Keratinocyte (primary cell): ENCODE measurements at regions not wholly inside any gene's neighbourhood (a gene's known extent, or its start where the extent isn't known, plus 50 kb on each side); places are given as distances from the start of the nearest gene placed in this dataset.

ENCODE experiments used
- DNase-seq: peaks from one replicate; pipeline ENCODE4 v3.0.0-alpha.2; 2011; ENCODE audit warnings: low read depth, missing footprints, low spot score
- FAIRE-seq: peaks from 2 replicates; lab custom pipeline; 2011; peaks lifted over from hg19 to GRCh38; lab: Jason Lieb, UNC
- H2AFZ ChIP-seq: 2 replicates; pipeline ENCODE4 v1.6.0; 2012; ENCODE audit warnings: low read length, control low read depth, inconsistent platforms; ENCODE audit not compliant: control insufficient read depth
- H3K27ac ChIP-seq: 2 replicates; pipeline ENCODE4 v1.5.1; 2011; ENCODE audit warnings: low read length; ENCODE audit not compliant: control insufficient read depth, insufficient read depth
- H3K27me3 ChIP-seq: 3 replicates; pipeline ENCODE4 v1.6.0; 2011; ENCODE audit warnings: low read length; ENCODE audit not compliant: control insufficient read depth, insufficient read depth; ENCODE audit errors: extremely low read depth
- H3K36me3 ChIP-seq, 2 experiments: 2 replicates in 1 of 2; 3 replicates in 1 of 2; pipeline ENCODE4 v1.5.1; 2011; ENCODE audit warnings: low read length in 2 of 2, mild to moderate bottlenecking in 1 of 2; ENCODE audit not compliant: control insufficient read depth in 2 of 2, insufficient read depth in 2 of 2; ENCODE audit errors: extremely low read depth in 1 of 2
- H3K4me1 ChIP-seq: 3 replicates; pipeline ENCODE4 v1.5.1; 2011; ENCODE audit warnings: low read length; ENCODE audit not compliant: control insufficient read depth, insufficient read depth; ENCODE audit errors: extremely low read depth
- H3K4me2 ChIP-seq: 3 replicates; pipeline ENCODE4 v1.6.0; 2011; ENCODE audit warnings: low read depth, low read length; ENCODE audit not compliant: control insufficient read depth, insufficient read depth; ENCODE audit errors: extremely low read depth
- H3K4me3 ChIP-seq, 3 experiments: fragments of 200-600 bp in 1 of 3; sonication (generic) in 1 of 3; 2 replicates in 2 of 3; 3 replicates in 1 of 3; pipeline ENCODE4 v1.5.1; 2011 to 2016; ENCODE audit warnings: low read length in 3 of 3, mild to moderate bottlenecking in 3 of 3, control low read depth in 2 of 3, inconsistent platforms in 1 of 3, low read depth in 1 of 3, mixed read lengths in 1 of 3, mixed run types in 1 of 3, moderate library complexity in 1 of 3; ENCODE audit not compliant: control insufficient read depth in 2 of 3, insufficient read depth in 2 of 3; ENCODE audit errors: extremely low read depth in 1 of 3
- H3K79me2 ChIP-seq: 2 replicates; pipeline ENCODE4 v1.6.0; 2012; ENCODE audit warnings: low read length; ENCODE audit not compliant: control insufficient read depth, insufficient read depth
- H3K9ac ChIP-seq: 3 replicates; pipeline ENCODE4 v1.6.0; 2011; ENCODE audit warnings: low read length; ENCODE audit not compliant: control insufficient read depth, insufficient read depth; ENCODE audit errors: extremely low read depth
- H3K9me1 ChIP-seq: 3 replicates; pipeline ENCODE4 v1.6.0; 2011; ENCODE audit warnings: low read length; ENCODE audit not compliant: control insufficient read depth, insufficient read depth; ENCODE audit errors: extremely low read depth
- H3K9me3 ChIP-seq: 2 replicates; pipeline ENCODE4 v1.5.1; 2012; ENCODE audit warnings: low read depth, low read length; ENCODE audit not compliant: control insufficient read depth
- H4K20me1 ChIP-seq: 3 replicates; pipeline ENCODE4 v1.6.0; 2011; ENCODE audit warnings: low read length; ENCODE audit not compliant: control insufficient read depth, insufficient read depth; ENCODE audit errors: extremely low read depth
- EZH2 ChIP-seq: IDR thresholded peaks from one replicate; pipeline ENCODE4 v1.6.1; 2012; ENCODE audit warnings: inconsistent platforms, mild to moderate bottlenecking, low read length, moderate library complexity
- dilution Hi-C: fragments of 300-500 bp; cut with MboI; formaldehyde crosslinking; loops from one replicate; pipeline ENCODE4 v1.7.0; 2020; ENCODE audit warnings: low sequenced_read_pairs; ENCODE audit not compliant: extremely low pct_ligation_motif_present
- TF ChIP-seq, protein P1 (sequence below), 3 experiments: IDR thresholded peaks in 1 of 3; conservative IDR thresholded peaks in 1 of 3; optimal IDR thresholded peaks in 1 of 3; 2 replicates in 2 of 3; 3 replicates in 1 of 3; pipeline versions ENCODE3 to v1.5.1; 2011; ENCODE audit warnings: low read length in 3 of 3, mild to moderate bottlenecking in 3 of 3, moderate library complexity in 2 of 3, control low read depth in 1 of 3, inconsistent platforms in 1 of 3; ENCODE audit not compliant: insufficient read depth in 2 of 3; ENCODE audit errors: extremely low read depth in 1 of 3

DNA sequence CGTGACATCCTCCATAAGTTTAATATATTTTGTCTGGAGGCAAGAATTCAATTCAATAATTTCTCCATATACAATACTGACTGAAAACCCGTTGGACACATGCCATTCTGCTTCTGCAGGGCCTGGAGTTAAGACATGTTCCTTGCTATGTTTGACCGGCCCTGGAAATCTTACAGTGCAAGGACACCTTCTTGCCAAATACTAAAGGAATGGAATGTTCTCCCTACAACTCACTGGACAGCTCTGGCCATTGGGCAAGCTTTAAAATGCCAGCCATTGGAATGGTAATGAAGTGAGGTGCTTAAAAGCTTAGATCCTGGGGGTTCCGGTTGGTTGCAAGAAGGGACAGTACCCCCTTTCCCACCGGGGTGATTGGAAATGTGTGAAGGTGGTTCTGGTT, 329.8 kb upstream of the PROK2 start:
- Histone ChIP-seq H4K20me1 (no peaks in the 10 kb centered on the region), H3K4me1 (no peaks in the 10 kb centered on the region), H3K27ac (no peak overlapping the region), H3K9ac (no peak overlapping the region), H3K4me3 (no peak overlapping the region), H3K36me3 (no peaks in the 10 kb centered on the region), H3K9me1 (no peaks in the 10 kb centered on the region), H3K9me3 (no peaks in the 10 kb centered on the region), H2AFZ (no peak overlapping the region), H3K4me2 (no peak overlapping the region), H3K27me3 (peaks cover 28% of the 10 kb centered on the region), H3K79me2 (no peaks in the 10 kb centered on the region)
- DNase-seq (no peak), FAIRE-seq (no peak)
- dilution Hi-C loops = no loop called here
- no peak for TF ChIP-seq EZH2
- TF ChIP-seq, protein P1, sequence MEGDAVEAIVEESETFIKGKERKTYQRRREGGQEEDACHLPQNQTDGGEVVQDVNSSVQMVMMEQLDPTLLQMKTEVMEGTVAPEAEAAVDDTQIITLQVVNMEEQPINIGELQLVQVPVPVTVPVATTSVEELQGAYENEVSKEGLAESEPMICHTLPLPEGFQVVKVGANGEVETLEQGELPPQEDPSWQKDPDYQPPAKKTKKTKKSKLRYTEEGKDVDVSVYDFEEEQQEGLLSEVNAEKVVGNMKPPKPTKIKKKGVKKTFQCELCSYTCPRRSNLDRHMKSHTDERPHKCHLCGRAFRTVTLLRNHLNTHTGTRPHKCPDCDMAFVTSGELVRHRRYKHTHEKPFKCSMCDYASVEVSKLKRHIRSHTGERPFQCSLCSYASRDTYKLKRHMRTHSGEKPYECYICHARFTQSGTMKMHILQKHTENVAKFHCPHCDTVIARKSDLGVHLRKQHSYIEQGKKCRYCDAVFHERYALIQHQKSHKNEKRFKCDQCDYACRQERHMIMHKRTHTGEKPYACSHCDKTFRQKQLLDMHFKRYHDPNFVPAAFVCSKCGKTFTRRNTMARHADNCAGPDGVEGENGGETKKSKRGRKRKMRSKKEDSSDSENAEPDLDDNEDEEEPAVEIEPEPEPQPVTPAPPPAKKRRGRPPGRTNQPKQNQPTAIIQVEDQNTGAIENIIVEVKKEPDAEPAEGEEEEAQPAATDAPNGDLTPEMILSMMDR (optimal IDR thresholded peaks at IDR 0.05 in 1 of 3, IDR thresholded peaks at IDR 0.05 in 1 of 3, conservative IDR thresholded peaks at IDR 0.05 in 1 of 3; ENCODE audit: extremely low read depth in 1 of 3, insufficient read depth in 2 of 3, low read length in 3 of 3) = no peak

DNA sequence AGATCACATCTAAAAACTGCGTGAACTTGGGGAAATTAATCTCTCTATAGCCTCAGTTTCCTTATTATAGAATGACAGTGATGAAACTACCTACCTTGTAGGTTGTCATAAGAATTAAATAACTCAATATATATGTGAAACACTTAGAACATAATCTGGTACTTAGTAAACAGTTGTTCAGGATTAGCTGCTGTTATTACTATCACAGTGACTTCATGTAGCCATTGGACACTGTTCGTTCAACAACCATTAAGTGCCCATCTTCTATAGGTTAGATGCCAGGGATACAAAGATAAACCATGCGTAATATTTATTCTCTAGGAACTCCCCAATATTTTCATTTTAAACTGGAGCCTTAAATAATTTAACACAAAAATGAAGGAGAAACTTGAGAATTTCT, 329.0 kb upstream of the PROK2 start:
- Histone ChIP-seq H3K4me1 (no peaks in the 10 kb centered on the region), H3K36me3 (no peaks in the 10 kb centered on the region), H3K9me1 (no peaks in the 10 kb centered on the region), H2AFZ (no peak overlapping the region), H3K4me2 (no peak overlapping the region), H4K20me1 (no peaks in the 10 kb centered on the region), H3K9ac (no peak overlapping the region), H3K27me3 (peaks cover 28% of the 10 kb centered on the region), H3K9me3 (no peaks in the 10 kb centered on the region), H3K27ac (no peak overlapping the region), H3K79me2 (no peaks in the 10 kb centered on the region), H3K4me3 (no peak overlapping the region)
- no peak for DNase-seq
- FAIRE-seq = no peak
- TF ChIP-seq, protein P1 (optimal IDR thresholded peaks at IDR 0.05 in 1 of 3, IDR thresholded peaks at IDR 0.05 in 1 of 3, conservative IDR thresholded peaks at IDR 0.05 in 1 of 3; ENCODE audit: extremely low read depth in 1 of 3, insufficient read depth in 2 of 3, low read length in 3 of 3) = no peak
- TF ChIP-seq EZH2 = no peak
- dilution Hi-C loops = no loop called here
